ENCODE measurements at regions not wholly inside any gene's neighbourhood (a gene's known extent, or its start where the extent isn't known, plus 50 kb on each side); places are given as distances from the start of the nearest gene placed in this dataset.

GRCh38 chr10:16271571-16271970 lies 165.2 kb upstream of the PTER start:
- no peak for FAIRE-seq
- no peak for DNase-seq (ENCODE audit: low read depth, low spot score)
- Histone ChIP-seq H3K4me1 (ENCODE audit: control insufficient read depth, insufficient read depth, low read length) (no peaks in the 10 kb centered on the region), H3K27me3 (replicated peaks in 1 of 2; ENCODE audit: control insufficient read depth in 2 of 2, insufficient read depth in 2 of 2, low read length in 1 of 2) (no peaks in the 10 kb centered on the region), H3K9me3 (replicated peaks; ENCODE audit: control insufficient read depth, insufficient read depth, low read length) (no peaks in the 10 kb centered on the region), H3K9ac (ENCODE audit: control insufficient read depth, insufficient read depth, low read length) (no peak overlapping the region), H4K20me1 (ENCODE audit: control insufficient read depth, insufficient read depth) (no peaks in the 10 kb centered on the region; the same call in 1 of the 2 replicates), H3K4me2 (ENCODE audit: control insufficient read depth, insufficient read depth) (no peak overlapping the region), H3K27ac (ENCODE audit: control insufficient read depth, insufficient read depth) (no peak overlapping the region), H3K4me3 (no peak overlapping the region), H2AFZ (ENCODE audit: control insufficient read depth, low read depth, low read length) (no peak overlapping the region), H3K79me2 (ENCODE audit: control insufficient read depth, insufficient read depth, low read length) (no peaks in the 10 kb centered on the region), H3K36me3 (ENCODE audit: control insufficient read depth in 2 of 2, insufficient read depth in 2 of 2, low read length in 1 of 2) (no peaks in the 10 kb centered on the region)
- TF ChIP-seq NFYA (IDR thresholded peaks at IDR 0.05; ENCODE audit: borderline replicate concordance, low read depth, low read length) (no peak), BHLHE40 (IDR thresholded peaks at IDR 0.05; ENCODE audit: borderline replicate concordance in 1 of 2, low read depth in 2 of 2, low read length in 1 of 2) (no peak), PAX5 (IDR thresholded peaks at IDR 0.05; ENCODE audit: borderline replicate concordance, low read depth, low read length) (no peak), GABPA (IDR thresholded peaks at IDR 0.05; ENCODE audit: low read depth) (no peak), CHD2 (IDR thresholded peaks at IDR 0.05; ENCODE audit: borderline replicate concordance, low read depth, low read length) (no peak), HCFC1 (IDR thresholded peaks at IDR 0.05; ENCODE audit: low read length) (no peak)
- WGBS (ENCODE audit: insufficient coverage, insufficient replicate concordance, low lambda C conversion rate, missing lambda C conversion rate) = 0% methylated on average over 1 of the region's 1 CpG
- intact Hi-C loops (cut with micrococcal nuclease; ENCODE audit: unreplicated experiment) = no loop called here
- RAD21 ChIA-PET (ENCODE audit: unreplicated experiment) = no interaction called here
- POLR2A ChIA-PET = no interaction called here
- no peak for ATAC-seq
- no TSS peak for BruUV-seq (replicated peaks)
- CTCF ChIA-PET = no interaction called here
- in situ Hi-C loops (cut with MboI) = no loop called here
- SMC1A ChIA-PET (ENCODE audit: uncharacterized antibody, unreplicated experiment) = no interaction called here

GRCh38 chr10:16274911-16275310 lies 161.9 kb upstream of the PTER start:
- WGBS (ENCODE audit: insufficient coverage, insufficient replicate concordance, low lambda C conversion rate, missing lambda C conversion rate) = 3% methylated on average over 3 of the region's 3 CpGs
- Histone ChIP-seq H3K9me3 (replicated peaks; ENCODE audit: control insufficient read depth, insufficient read depth, low read length) (no peaks in the 10 kb centered on the region), H3K79me2 (ENCODE audit: control insufficient read depth, insufficient read depth, low read length) (no peaks in the 10 kb centered on the region), H3K27ac (ENCODE audit: control insufficient read depth, insufficient read depth) (no peak overlapping the region), H3K4me3 (no peak overlapping the region), H3K9ac (ENCODE audit: control insufficient read depth, insufficient read depth, low read length) (no peak overlapping the region), H2AFZ (ENCODE audit: control insufficient read depth, low read depth, low read length) (no peak overlapping the region), H3K36me3 (ENCODE audit: control insufficient read depth in 2 of 2, insufficient read depth in 2 of 2, low read length in 1 of 2) (no peaks in the 10 kb centered on the region), H3K27me3 (replicated peaks in 1 of 2; ENCODE audit: control insufficient read depth in 2 of 2, insufficient read depth in 2 of 2, low read length in 1 of 2) (no peaks in the 10 kb centered on the region), H3K4me2 (ENCODE audit: control insufficient read depth, insufficient read depth) (no peak overlapping the region), H3K4me1 (ENCODE audit: control insufficient read depth, insufficient read depth, low read length) (no peaks in the 10 kb centered on the region), H4K20me1 (ENCODE audit: control insufficient read depth, insufficient read depth) (no peaks in the 10 kb centered on the region; the same call in 1 of the 2 replicates)
- CTCF ChIA-PET = no interaction called here
- ATAC-seq (no peak), DNase-seq (ENCODE audit: low read depth, low spot score) (no peak), FAIRE-seq (no peak)
- BruUV-seq (replicated peaks) = no TSS peak
- POLR2A ChIA-PET = no interaction called here
- SMC1A ChIA-PET (ENCODE audit: uncharacterized antibody, unreplicated experiment) = no interaction called here
- intact Hi-C loops (cut with micrococcal nuclease; ENCODE audit: unreplicated experiment) (no loop called here), in situ Hi-C loops (cut with MboI) (no loop called here)
- RAD21 ChIA-PET (ENCODE audit: unreplicated experiment) = no interaction called here
- no peak for TF ChIP-seq ZBED1 (IDR thresholded peaks at IDR 0.05; ENCODE audit: borderline replicate concordance)
- no peak for TF ChIP-seq RB1 (IDR thresholded peaks at IDR 0.05; ENCODE audit: borderline replicate concordance)
- no peak for TF ChIP-seq E2F8 (IDR thresholded peaks at IDR 0.05; ENCODE audit: low read depth, partially characterized antibody)
- TF ChIP-seq CREB1 (IDR thresholded peaks at IDR 0.05; ENCODE audit: low read depth) = no peak
- TF ChIP-seq YY1 (IDR thresholded peaks at IDR 0.05; ENCODE audit: low read depth, low read length) = no peak
- TF ChIP-seq CBX3 (IDR thresholded peaks at IDR 0.05; ENCODE audit: borderline replicate concordance, low read depth) = no peak
- TF ChIP-seq SMAD5 (IDR thresholded peaks at IDR 0.05; ENCODE audit: low read depth) = no peak
- TF ChIP-seq, protein P1, sequence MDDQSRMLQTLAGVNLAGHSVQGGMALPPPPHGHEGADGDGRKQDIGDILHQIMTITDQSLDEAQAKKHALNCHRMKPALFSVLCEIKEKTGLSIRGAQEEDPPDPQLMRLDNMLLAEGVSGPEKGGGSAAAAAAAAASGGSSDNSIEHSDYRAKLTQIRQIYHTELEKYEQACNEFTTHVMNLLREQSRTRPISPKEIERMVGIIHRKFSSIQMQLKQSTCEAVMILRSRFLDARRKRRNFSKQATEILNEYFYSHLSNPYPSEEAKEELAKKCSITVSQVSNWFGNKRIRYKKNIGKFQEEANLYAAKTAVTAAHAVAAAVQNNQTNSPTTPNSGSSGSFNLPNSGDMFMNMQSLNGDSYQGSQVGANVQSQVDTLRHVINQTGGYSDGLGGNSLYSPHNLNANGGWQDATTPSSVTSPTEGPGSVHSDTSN (IDR thresholded peaks at IDR 0.05; ENCODE audit: insufficient replicate concordance, low read depth, low read length) = no peak
- TF ChIP-seq MTA2 (IDR thresholded peaks at IDR 0.05; ENCODE audit: low read depth) = no peak
- TF ChIP-seq, protein P2, sequence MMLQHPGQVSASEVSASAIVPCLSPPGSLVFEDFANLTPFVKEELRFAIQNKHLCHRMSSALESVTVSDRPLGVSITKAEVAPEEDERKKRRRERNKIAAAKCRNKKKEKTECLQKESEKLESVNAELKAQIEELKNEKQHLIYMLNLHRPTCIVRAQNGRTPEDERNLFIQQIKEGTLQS (IDR thresholded peaks at IDR 0.05; ENCODE audit: borderline replicate concordance, extremely low read depth, low read depth, low read length) = no peak
- no peak for TF ChIP-seq HDGF (IDR thresholded peaks at IDR 0.05)

Data from GM12878 (cell line).